Stimulated activated CD8-positive, alpha-beta memory T cell treated with anti-CD3 and anti-CD28 coated beads, Interleukin-15, amount 100 ng/mL, for 48 hours (primary cell): ENCODE measurements at regions not wholly inside any gene's neighbourhood (a gene's known extent, or its start where the extent isn't known, plus 50 kb on each side); places are given as distances from the start of the nearest gene placed in this dataset.
"Not testable (repeated sequence)": the region's sequence is repeated elsewhere in the genome, so short reads cannot be mapped to it uniquely, and the experiment has no call there.

ENCODE experiments used
- DNase-seq, 2 donors: peaks; one replicate each; pipeline ENCODE4 v3.0.0-alpha.2; 2020; ENCODE audit warnings: low read depth in 2 of 2

DNA sequence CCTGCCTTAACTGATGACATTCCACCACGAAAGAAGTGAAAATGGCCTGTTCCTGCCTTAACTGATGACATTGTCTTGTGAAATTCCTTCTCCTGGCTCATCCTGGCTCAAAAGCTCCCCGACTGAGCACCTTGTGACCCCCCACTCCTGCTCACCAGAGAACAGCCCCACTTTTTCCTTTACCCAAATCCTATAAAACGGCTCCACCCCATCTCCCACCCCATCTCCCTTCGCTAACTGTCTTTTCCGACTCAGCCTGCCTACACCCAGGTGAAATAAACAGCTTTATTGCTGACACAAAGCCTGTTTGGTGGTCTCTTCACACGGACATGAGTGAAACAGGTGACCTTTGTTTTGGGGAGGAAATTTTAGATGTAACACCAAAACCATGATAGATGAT lies 674.4 kb downstream of the TLE1 start:
- not testable (repeated sequence) for DNase-seq

DNA sequence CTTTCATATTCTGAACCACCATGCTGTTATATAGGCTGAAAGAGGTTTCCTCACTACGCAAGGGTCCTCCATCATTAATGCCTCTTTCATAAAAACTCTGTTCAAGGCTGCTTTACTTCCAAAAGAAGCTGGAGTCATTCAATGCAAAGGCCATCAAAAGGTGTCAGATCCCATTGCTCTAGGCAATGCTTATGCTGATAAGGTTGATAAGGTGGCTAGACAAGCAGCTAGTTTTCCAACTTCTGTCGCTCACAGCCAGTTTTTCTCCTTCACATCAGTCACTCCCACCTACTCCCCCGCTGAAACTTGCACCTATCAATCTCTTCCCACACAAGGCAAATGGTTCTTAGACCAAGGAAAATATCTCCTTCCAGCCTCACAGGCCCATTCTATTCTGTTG lies 676.2 kb downstream of the TLE1 start:
- not testable (repeated sequence) for DNase-seq

DNA sequence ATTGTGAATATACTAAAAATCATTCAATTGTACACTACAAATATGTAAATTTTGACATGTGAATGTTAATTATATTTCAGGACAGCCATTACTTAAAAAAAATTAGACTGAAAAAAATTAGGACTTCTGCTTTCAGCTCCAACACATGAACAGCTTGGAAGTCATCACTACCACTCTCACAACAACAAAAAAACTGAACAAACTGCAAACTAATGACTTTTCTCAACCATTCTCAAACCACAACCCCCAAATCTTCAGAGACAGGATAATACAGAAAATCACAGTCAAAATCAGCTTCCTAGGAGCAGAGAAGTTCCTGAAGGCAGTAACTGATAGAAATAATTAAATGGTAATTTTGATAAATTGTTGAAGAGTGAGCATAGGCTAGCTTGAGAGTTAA lies 686.4 kb downstream of the TLE1 start:
- DNase-seq = no peak

DNA sequence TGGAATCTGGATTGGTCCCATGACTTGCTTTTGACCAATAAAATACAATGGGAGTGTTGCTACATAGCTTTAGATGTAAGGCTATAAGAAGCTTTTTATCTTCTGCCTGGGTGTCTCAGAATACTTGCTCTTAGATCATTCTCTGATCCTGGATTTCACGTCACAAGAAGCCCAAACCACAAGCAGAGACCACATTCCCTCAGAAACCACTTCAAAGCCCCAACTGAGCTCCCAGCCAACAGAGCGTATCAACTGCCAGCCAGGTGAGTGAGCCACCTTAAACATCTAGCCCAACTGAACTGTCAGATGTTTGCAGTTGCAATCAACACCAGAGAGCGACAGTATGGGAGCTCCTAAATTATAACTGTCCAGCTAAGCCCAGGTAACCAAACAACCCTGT lies 687.1 kb downstream of the TLE1 start:
- DNase-seq = no peak

DNA sequence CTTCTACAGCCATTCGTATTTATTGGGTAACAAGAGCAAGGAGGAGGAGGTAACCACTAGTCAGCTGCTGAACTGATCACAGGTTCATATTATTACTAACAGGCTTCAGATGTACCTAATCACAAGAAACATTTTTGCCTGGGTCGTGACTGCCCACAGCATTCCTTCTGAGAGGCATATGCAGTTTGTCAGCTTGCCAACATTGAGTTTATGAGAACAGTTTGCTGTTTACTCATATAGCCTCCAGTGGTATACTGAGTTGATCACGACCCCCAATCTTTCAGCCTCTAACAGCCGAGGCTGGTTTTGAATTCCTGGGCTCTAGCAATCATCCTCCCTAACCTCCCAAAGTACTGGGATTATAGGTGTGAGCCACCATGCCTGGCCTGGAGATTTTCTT lies 693.6 kb downstream of the TLE1 start:
- no peak for DNase-seq

DNA sequence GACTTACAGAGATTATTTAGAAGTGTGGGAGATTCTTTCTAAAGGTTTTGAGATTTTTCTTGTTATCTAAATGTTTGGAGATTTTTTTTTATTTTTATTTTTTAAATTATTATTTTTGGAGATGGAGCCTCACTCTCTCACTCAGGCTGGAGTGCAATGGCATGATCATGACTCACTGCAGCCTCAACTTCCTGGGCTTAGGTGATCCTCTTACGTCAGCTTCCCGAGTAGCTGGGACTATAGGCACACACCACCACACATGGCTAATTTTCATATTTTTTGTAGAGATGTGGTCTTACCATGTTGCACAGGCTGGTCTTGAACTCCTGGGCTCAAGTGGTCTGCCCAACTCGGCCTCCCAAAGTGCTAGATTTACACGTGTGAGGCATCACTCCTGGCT lies 694.5 kb downstream of the TLE1 start:
- no peak for DNase-seq

DNA sequence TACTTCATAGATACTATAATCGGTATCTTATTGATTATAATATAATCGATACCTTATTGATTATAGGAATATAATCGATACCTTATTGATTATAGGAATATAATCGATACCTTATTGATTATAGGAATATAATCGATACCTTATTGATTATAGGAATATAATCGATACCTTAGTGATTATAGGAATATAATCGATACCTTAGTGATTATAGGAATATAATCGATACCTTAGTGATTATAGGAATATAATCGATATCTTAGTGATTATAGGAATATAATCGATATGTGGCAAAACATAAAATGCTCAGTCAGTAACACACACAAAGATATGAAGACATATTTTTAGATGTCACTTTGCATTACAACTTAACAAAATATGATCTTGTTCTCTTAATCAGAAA lies 703.8 kb downstream of the TLE1 start:
- not testable (repeated sequence) for DNase-seq

DNA sequence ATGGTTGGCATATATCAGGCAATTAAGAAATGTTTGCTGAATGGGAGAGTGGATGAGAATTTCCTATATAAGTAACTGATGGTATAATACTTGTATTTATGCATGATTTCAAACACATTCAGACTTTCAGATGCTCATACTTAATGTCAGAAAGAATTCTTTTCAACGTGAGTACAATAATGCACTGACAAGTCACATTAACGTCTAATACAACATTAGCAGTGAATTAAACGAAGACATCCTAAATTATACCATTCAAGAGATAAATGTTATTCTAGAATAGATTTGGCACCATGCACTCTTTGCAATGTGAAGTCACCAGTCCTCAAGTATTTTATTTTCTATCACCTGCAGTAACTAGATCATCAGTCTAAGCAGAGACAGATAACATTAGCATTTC lies 712.9 kb downstream of the TLE1 start:
- no peak for DNase-seq

DNA sequence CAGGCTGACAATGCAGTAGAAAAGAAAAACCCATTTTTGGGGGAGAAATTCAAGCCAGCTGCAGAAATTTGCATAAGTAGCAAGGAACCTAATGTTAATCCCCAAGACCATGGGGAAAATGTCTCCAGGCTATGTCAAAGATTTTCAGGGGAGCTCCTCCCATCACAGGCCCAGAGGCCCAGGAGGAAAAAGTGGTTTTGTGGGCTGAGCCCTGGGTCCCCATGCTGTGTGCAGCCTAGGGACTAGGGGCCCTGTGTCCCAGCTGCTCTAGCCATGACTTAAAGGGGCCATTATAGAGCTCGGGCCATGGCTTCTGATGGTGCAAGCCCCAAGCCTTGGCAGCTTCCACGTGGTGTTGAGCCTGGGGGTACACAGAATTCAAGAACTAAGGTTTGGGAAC lies 719.0 kb downstream of the TLE1 start:
- not testable (repeated sequence) for DNase-seq

DNA sequence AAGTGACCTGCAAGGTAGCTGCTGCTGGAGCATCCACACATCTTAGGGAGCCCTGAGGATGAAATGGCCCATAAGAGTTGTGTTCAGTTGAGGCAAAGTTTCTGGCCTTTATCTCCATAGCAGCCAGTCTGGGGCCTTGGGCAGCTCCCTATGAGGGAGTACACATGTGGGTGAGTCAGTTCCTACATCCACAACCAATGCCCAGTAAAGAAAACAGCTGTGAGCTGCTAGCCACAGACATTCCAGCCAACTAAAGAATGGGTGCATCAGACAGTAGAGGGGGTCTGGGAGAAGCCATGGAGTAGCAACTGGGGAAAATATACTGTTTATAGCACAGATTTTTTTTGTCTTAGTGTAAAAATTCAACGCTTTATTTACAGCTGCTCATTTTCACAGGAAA lies 720.7 kb downstream of the TLE1 start:
- no peak for DNase-seq

DNA sequence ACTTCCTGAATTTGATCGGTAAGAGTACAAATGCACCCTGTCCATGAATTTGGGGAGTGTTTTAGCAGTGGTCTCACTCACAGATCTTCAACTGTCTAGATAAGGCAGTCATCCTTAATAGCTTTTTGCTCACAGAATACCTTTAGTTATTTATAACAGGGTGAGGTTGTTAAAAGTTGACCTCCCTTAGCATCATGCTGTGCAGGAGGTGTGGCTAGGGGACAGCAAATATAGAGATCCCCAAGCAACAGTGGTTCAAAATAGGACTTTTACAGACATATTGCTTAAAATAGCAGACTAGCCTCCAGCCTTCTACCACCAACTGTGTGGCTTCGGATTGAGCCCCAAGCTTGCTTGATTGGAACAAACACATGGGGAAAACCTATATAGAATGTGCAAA lies 724.4 kb downstream of the TLE1 start:
- DNase-seq = no peak

DNA sequence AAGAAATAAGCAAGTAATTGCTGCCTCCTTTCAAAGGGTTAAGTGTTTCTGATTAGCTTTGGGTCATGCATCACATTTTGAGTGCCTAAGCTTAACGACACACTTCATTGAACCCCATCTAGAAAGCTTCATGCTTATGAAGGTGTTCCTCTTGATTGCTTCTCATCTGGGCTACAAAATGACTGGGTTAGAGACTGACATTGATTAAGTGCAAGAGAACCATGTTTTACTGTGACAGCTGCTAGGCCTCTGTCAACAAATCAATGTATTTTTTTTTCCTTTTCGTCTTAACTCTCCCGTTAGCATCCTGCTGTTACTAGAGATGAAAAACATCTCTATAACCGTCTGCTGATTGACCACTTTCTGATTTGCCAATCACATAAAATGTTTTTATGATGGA lies 725.0 kb downstream of the TLE1 start:
- DNase-seq = no peak

DNA sequence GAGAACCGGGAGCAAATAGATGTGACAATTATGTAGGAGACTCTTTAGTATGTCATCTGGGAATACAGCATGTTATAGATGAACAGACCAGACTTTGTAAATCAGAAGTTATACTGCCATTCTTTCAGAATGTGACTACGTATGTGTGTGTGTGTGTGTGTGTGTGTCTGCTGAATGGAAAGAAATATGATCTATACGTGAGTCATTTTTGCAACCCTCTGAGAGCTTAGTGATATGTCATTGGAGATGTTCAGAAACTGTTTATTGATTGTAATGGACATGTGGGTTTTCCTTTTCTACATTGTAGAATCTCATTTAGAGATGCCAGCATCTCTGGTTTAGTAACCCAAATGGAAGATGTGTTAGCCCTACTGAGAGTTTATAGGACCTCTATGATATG lies 731.5 kb downstream of the TLE1 start:
- DNase-seq = no peak

DNA sequence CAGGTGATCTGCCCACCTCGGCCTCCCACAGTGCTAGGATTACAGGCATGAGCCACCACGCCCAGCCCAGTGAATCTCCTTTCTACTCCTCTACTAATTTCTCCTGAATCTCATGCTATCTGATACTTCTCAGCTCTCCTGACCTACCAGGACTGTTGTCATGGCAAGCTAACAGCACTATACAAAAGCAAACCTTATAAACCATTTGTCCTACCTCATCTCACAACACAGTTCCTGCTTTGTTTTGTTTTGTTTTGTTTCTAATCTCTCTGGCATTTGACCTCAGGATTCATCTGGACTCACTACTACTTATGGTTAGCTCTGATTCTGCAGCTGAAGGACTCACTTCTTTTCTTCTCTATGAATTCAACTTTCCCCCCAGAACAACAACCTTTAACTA lies 734.8 kb downstream of the TLE1 start:
- DNase-seq = no peak

DNA sequence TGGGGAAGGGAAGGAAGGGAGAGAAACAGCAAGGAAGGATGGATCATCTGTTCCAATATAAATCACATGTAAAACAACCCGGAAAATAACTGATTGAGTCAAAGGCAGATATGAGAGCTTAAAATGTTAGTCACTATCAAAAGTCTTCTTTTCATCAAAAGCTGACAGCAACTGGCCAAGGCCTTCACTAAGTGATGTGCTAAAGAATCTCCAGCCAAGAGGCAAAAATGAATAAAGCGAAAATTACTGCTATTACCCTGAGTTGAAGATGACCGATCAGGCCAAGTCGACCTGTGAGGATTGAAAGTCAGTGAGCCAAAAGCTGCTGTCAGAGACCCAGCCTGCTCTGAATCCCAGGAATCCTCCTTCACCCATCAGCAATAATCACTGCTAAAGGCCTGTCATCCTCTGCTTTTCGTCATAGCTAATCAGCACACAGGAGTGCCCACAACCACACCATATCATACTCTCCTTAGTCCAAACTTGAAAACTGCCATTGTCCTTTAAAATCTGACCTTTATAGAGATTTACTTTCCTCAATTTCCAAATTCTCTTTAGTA lies 736.9 kb downstream of the TLE1 start:
- DNase-seq = no peak

DNA sequence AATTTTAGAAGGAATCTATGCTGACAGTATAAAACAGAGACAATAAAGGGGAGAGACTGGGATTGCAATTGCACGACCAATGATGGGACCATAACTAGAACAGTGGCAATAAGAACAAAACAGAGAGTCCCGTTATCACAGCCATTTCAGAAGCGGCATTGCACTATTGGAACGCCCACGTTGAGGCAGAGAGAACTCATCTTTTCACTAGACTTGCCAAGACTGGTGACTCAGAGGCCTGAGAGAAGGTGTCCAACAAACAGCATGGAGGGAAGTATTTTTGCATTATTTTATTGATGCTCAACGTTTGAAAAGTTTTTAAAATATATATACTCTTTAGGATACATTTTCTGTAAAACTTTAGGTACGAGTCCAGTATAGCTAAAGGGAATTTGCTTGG lies 737.7 kb downstream of the TLE1 start:
- no peak for DNase-seq

DNA sequence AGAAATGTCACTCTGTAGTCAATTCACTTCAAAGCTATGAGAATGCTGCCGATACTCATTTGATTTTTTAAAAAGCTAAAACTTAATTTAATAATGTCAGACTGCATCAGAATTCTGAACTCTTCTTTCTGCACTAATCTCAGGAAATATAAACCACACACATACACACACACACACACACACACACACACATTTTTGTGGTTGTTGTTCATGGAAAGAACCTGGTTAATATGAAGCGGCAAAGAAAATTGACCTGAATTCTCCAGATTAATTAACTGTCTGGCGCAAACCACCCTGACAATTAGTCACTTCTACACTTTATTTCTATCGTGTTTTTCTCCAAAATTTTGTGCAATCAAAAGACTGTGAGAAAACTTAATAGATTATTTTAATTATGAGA lies 740.5 kb downstream of the TLE1 start:
- DNase-seq = no peak

DNA sequence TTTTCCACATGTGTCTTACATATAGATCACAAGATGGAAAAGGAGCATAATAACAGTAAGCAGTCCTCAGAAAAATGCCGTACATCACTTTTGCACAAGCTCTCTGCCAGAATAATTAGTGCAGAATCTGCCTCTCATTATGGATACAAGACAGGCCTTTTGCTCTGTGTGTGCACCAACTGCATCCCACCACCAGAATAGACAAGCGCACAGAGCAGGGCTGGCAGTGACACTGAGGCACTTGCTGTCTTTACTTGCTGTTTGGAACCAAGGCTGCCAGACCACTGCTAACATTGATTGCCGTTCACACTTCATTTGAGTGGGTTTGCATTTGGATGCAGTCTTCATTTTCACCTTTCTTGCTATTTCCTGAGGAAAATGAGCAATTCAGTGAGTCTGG lies 741.3 kb downstream of the TLE1 start:
- no peak for DNase-seq

DNA sequence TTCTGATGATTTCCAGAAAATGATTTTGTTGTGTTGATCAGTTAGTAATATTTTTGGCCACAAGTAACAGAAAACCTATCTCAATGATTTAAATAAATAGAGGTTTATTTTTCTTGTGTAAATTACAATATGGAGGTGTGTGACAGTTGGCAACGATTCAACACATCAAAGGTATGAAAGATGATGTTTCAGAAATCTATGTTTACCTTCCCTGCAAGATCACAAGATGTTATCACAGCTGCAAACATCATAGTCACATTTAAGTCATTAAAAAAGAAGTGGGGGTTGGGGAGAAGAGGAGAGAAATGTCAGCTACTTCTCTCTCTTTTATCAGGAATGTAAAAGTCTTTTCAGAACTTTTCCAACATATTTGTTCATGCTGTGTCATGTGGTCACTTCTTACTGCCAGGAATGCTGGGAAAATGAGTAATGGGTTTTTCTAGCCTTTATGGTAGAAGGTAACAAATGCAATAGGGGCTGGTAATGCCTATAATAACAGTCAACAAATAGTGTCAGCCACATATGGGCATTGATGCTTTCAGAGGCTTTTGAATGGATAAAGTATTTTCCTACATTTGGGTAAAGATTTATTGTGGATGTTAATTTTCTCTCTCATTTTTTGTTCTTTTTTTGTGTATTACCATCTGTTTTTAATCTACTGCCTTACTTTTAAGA lies 742.7 kb downstream of the TLE1 start:
- DNase-seq = no peak

DNA sequence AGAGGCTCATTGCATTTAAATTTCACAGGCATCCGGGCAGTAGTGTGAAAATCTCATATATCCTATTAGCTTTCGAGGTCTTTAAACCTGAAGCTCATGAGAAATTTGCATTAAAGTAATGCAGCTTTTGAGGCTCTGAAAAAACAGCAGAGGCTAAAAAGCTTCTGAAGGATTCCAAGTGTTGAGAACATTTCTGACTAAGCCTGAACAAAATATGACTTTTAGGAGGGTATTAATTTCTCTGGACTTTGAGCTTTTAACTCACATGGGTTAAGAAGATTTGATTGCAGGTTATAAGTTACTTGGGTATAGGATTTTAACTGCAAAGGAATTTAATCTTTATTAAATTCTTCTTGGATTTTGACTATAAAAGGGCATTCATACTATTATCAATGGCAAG lies 743.9 kb downstream of the TLE1 start:
- DNase-seq = no peak

DNA sequence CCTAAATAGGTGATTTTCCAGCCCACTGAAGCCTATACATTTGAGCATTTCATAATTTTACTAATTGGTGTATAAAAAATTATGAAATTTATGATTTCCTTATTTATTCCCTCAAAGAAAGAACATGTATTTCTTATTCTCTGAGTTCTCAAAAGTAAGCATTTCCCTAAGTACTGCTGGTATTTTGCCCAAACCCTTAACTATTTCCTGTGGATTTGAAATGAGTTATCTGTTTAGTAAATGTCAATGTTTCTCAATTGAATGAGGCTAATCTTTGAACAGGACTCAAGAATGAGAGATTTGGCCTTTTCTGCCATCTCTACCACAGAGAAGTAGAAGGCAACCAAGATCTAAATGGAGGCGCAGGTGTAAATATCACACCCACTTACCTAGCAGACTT lies 751.7 kb downstream of the TLE1 start:
- no peak for DNase-seq

DNA sequence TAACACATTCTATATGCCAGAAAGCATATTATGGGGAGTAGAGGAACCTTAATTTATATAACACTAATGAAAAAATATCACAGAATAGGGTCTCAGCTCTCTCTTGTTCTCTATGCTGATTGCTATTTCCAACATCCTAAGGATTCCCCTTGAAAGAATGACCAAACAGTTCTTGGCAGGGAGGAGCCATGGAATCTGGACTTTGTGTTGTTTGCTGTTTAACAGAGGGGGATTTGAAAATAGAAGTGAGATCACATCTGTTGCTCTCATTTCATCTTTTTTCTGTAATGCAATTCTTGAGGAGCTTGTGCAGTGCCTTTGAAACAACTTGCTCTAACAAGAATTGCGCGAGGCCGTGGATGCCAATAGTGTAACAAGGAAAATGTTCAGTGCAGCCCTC lies 755.3 kb downstream of the TLE1 start:
- no peak for DNase-seq

DNA sequence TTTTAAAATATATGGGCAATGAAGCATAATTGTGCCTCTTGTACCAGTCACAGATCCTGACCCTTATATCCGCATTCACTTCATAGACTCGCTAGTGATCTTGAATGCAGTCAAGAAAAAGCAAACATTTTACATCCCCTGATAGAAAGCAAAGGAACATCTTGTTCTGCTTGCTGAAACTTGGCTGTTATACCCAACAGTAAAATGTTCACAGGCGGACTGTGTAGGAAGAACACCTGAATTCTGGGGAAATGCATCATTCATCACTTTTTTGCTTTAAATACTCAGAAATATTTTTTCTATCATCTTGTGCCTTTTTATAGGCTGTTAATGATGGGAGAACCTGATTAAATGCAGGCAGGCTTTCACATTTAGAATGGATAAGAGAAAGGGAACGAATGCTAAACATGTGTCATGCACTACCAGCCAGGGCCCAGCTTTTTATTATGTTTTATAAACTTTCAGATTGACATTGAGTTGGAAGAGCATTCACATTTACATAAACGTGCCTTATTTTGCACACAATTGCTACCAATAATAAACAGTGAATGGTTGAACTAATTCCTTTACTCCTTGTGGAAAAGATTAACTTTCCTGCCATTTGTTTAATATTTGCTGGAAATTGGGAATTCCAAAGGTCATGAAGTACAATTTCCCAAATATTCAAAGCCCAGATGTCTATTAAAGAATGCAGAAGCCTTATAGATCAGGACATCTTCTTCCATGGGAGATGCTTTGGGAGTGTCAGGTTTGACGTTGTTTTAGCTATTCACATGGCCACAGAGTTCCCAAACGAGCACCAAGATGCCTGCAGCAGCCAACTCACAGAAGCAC lies 756.2 kb downstream of the TLE1 start:
- no peak for DNase-seq
